Amniotic stem cell (primary cell): ENCODE measurements at regions not wholly inside any gene's neighbourhood (a gene's known extent, or its start where the extent isn't known, plus 50 kb on each side); places are given as distances from the start of the nearest gene placed in this dataset.

Source experiments
- DNase-seq: peaks from one replicate; lab custom pipeline; 2025; lab: John Stamatoyannopoulos, UW

DNA sequence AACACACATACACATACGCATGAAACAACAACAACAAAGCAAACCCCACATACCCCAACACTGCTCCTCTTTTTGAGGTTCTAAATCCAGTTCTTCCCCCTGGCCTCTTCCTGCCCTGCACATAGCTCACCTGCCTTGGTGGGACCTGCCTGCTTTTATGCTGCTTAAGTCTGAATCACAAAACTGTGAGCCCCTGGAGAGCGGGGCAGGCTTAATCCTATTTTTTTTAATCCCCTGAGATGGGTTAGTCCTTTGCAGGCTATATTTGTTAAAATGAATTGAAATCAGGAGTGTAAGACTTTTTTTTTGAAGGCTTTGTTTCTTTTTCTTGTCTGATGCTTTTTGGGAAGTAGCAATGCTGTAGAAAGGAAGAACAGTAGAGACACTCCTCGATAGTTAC lies 84.6 kb upstream of the MAX start:
- no peak for DNase-seq

DNA sequence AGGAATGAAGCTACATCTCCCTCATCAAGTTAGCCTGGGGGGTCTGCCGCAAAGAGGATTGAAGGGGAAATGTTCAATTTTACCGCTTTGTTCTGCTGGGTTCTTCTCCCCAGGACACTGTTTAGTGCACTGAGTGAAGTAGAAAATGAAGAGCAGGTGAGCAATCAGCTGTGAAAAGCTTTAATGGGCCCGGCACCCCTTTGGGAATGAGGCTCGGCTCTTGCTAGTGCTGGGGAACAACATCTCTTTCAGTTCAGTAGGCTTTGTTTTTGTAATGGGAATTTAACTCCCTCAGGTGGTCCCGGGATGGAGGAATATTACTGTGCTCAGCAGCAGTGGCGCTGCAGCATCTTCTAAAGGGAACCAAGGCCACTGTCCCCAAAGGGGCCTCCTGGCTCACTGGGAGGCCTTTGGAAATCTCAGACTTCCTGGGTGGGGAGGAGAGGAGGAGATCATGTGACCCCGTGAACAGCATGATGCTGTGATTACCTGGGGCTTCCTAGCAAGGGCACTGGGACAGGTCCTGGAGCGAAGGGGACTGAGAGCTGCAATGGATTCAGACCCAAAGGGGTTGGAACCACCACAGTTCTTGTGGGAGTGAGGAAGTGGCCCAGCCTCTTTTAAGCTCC lies 85.2 kb upstream of the MAX start:
- no peak for DNase-seq

DNA sequence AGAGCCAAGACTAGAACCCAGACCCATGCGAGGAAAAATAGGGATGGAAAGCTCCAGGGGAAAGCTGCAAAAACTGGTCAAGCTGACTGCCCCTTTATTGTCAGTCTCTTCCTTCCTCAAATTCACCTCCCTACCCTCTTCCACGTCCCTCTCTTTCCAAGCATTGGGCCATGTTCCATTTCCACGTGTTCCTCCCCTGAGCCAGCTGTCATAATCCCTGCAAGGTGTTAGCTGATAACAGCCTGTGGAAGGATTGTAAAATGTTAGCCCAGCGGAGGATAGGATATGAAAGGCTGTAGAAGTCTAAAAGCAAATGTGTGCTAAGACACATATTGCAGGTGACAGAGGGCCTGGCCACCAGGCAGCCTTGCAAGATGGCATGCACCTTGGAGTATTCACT lies 88.0 kb upstream of the MAX start:
- no peak for DNase-seq

DNA sequence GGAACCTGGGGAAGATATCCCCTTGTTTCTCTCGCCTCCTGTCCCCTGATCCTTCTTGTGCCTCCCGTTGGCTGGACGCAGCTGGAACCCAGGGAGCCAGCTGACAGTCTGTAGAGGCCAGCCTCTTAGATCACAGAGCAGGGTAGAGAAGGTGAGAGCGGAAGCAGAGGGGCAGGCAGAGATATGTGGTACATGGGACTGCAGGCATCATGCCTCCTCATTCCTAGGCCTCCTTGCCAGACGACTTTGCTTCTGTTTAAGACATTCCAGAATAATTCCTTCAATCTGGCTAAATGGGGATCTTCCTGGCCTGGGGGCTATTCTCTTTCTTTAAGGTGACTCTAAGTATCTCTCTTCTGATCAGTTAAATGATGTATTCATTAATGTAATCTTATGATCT lies 89.4 kb upstream of the MAX start:
- no peak for DNase-seq

DNA sequence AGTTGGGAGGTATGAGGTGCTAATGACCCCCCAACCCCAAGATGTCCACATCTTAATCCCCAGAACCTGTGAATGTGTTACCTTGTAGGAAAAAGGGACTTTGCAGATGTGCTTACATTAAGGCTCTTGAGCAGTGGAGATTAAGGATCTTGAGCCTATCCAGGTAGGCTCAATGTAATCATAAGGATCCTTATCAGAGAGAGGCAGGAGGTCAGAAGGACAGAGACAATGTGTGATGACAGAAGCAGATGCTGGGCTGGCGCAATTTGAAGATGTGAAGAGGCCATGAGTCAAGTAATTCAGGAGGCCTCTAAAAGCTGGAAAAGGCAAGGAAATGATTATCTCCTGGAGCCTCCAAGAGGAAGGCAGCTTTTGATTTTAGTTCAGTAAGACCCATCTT lies 90.4 kb upstream of the MAX start:
- DNase-seq: no peak

DNA sequence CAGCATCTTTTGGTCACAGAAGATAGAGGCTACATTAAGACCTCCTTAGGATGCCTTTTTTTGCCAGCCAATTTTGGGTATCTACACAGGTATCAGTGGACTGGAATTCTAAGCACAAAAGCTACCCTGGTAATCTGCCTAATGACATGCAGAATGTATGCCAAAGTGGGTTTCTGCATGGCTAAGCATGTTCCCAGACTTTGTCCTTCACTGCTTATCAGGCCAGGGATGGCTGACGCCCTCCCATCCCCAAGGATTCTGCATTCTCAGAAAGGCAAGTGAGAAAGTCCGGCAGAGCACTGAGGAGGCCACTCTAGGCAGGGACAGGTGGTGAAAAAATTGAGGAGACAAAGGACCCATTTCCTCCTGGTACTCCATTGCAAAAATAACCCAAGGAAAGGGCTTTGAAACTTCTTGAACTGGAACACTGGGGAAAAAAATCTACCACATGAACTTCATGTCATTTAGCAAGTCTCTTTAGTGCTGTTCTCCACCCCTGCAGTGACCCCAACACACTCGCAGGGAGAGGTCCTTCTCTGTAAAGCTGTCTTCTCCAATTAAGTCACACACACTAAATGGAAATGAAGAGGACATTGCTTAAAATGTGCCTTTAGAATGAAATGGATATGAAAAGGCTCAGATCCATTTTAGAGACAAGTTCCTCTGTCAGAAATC lies 91.7 kb upstream of the MAX start:
- DNase-seq: no peak

DNA sequence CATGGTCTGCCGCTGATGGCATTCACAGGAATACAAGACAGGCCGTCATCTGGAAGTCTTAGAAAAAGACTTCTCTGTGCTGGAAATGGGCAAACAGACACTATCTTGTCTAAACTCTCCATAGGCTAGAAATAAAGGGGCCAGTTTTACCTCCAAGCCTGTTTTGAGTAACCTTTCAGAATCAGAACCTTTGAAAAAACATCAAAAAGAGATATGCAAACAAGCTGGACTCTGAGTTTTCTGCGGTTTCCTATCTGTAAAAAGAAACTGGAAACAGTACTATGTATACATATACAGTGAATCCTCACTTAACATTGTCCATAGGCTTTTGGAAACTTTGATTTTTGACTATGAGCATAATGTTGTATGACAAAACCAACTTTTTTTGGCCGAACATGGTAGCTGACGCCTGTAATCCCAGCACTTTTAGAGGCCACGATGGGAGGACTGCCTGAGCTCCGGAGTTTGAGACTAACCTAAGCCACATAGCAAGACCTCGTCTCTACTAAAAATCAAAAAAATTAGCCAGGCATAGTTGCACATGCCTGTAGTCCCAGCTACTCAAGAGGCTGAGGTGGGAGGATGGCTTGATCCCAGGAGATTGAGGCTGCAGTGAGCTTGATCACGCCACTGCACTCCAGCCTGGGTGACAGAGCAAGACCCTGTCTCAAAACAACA lies 92.9 kb upstream of the MAX start:
- no peak for DNase-seq

DNA sequence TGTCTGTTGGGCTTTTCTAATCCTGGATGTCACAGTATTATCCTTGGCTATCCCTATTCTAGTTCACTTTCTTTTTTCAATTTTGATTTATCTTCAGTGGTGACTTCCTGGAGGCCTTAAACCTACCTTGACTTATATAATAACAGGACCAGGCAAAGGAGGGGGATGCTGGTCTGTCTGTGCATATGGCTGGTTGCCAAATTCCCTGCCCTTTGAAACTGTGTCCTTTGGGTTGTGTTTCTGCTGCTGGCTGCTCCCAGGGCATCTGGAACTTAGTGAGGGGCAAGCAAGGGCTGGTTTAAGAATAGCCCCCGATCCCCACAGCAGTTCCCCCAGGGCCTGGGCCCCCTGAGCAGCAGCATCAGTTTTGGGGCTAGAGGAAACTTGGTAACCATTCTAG lies 96.0 kb upstream of the MAX start:
- DNase-seq: no peak

DNA sequence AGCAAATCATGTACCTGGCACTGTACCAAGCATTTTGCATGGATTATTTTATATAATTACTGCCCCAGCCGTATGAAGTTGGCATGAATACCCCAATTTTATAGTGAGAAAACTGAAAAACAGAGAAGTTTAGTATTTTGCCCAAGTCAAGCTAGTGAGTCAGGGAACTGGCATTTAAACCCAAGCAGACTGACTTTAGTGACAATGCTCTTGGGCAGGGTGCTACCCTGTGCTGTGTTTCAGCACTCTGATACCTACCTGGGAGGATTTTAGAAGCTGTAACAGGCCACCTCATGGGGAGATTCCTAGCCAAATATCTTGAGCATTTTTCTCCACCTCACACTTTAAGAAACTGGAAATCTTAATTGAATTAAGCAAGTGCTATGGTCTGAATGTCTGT lies 98.1 kb upstream of the MAX start:
- no peak for DNase-seq

DNA sequence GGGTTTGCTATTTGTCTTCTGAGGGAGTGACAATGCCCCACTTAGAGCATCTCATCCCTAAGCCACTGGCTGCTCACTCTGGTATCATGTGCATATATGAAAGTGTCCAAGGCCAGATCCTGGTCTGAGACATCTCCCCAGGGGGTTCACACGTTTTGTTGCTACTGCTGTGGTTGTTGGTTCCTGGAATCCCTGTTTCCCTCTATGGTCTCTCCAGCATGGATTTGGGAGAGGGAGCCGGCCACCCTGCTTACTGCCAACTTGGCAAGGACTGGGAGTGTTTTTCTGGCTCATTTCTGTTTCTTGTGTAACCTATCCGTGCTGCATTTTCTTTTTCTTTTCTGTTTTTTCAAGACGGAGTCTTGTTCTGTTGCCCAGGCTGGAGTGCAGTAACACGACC lies 101.3 kb upstream of the MAX start:
- DNase-seq: no peak

DNA sequence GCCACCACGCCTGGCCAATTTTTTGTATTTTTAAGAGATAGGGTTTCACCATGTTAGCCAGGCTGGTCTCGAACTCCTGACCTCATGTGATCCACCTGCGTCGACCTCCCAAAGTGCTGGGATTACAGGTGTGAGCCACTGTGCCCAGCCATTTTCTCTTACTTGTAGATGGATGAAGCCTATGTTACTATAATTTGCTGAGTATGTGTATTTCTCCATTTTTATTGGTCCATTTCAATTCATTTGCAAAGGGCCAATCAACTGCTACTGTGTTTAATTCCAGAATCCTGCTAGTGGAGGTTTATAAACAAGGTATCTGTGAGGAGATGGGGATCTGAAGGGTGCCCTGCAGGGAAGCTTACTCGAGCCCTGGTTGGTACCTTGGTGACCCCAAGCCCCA lies 101.7 kb upstream of the MAX start:
- no peak for DNase-seq

DNA sequence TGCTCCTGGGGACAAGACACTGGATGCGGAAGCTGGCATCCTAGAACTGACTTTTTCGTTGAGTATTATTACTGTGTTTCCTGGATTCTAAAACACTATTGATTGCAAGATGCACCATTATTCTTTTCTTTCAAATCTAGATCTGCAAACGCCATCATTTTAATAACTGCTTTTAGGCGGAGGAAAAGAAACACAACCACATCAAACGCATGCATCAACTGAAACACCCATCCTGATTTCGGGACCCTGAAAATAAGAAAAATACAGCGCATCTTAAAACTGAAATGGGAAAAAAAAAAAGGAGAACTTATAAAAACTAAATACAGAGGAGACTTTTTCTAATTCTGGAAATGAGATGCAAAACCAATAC lies 103.7 kb upstream of the MAX start:
- DNase-seq: no peak

DNA sequence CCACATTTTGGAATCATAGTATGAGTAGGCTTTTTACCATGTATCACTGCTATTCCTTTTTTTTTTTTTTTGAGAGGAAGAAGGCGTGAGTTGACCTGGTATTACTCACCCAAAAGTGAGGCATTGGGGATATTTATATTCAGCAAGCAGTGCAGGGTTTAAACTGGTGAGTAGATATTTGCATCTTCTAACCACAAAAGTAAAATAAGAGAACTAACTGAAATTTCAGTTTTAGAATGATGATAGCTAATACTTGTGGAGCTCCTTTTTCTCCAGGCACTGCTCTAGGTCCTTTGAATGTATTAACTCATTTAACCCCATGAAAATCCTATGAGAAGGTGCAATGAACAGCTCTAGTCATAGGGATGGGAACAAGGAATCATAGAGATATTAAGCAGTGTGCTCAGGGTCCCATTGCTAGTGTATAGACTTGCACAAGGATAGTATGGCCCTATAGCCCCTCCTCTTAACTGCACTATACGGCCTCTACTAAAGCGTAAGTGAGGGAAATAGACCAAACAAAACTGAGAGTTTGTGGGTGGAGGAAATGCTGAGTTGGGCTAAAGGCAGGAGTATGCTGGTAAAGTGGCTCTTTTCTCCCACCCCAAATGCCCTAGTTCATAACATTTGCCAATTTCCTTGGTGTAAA lies 104.3 kb upstream of the MAX start:
- peak; percentile 24 for DNase-seq

DNA sequence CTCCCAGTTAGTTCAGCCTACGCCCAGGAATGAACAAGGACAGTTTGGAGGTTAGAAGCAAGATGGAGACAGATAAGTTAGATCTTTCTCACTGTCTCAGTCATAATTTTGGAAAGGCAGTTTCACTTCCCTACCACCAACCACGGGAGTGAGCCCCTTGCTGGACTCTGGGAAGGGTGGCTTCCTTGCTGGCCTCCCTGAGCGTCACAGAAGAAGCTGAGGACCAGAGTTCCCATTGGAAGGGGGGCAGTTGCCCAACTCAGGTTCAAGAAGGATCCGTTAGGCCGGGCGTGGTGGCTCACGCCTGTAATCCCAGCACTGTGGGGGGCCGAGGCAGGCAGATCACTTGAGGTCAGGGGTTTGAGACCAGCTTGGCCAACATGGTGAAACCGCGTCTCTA lies 106.2 kb upstream of the MAX start:
- DNase-seq: no peak

DNA sequence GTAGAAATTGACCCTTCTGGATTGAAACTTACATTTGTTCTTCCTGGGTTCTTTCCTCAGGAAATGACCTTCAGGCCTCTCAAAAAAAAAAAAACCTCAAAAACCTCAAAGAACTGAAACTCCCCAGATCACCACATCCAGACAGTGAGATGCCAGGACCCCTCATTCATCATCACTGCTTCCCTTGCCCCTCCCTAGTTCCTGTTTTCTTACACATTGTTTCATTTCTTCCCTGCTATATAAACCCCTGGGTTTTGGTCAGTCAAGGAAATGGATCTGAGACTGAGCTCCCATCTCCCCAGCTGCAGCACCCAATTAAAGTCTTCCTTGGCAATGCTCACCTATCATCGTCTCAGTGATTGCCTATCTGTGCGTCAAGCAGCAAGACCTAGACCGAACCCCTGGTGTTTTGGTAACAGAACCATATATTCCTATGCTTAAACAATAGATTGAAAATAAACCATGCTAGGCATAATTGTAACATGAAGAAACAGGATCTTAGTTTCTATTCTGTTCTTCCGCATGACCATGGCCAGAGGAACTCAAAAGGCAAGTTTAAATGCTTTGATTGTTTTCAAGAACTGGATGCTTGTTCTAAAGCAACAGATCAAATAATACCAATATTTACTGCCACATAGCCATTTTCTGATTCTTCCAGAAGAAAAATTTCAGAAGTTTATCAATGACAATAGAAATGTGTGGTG lies 108.0 kb upstream of the MAX start:
- DNase-seq: no peak

DNA sequence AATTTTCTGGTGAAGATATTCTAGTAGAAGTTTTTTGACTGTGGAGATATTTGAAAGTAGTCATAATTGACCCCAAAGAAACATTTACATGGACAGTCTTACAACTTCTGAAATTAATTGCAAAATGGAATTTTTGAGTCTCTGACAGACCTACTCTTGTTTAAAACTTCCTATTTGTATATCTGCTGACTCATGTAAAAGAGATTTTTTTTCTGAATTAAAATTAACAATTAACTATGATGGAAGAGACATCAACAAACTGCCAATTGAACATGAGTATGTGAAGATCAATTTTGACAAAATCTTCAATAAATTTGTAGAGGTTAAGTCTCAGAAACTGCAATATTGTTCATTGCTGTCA lies 108.5 kb upstream of the MAX start:
- DNase-seq: no peak

DNA sequence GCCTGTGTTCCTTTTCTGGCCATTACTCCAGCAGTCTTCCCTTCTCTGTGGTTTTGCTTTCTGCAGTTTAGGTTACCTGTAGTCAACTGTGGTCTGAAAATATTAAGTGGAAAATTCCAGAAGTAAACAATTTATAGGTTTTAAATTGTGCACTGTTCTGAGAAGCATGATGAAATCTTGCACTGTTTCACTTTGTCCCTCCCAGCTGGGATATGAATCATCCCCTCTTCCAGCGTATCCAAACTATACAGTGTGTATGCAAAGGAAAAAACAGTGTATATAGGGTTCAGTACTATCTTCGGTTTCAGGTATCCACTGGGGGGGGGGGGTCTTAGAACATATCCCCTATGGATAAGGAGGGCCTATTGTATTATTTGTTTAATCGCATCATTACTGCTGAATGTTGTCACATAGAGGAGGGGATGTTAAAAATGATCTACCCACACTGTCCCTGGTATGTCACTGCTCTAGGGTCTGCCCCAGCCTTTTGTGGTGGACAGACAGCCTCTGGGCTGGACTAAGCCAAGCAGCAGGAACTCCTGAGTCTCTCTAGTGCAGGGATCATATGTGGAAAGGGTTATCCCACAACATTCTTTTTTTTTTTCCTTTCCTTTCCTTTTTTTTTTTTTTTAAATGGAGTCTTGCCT lies 109.1 kb upstream of the MAX start:
- DNase-seq: peak; percentile 51

DNA sequence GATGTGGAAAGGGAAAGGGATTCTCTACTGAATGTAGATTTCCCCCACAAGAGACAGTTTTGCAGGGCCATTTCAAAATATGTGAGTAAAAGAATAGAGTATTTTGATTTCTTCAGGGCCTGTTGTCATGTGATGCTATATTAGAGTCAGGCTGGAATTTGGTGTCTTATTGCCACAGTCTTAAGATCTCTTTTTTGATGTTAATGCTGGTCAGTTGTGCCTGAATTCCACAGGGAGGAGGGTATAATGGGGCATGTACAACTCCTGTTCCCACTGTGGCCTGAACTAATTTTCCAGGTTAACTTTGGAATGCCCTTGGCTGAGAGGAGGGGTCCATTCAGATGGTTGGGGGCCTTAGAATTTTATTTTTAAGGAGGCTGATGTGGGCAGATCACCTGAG lies 111.0 kb upstream of the MAX start:
- no peak for DNase-seq

DNA sequence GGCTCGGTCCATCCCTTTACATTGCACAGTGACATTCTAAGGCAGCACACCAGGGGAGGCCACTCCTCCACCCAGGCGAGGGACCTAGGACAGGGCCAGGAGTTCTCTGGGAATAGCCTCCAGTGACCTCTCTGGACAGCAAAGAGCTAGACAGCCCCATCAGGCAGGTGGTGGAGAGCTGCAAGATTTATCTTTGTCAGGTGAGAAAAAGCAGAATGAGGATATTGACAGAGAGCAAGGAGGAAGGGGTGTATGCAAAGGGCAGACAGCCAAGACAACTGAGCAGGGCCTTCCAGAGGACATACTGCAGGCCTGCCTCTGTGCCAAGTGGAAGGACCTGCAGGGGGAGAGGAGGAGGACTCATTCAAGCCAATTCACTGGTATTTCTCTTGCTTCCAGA lies 112.4 kb upstream of the MAX start:
- no peak for DNase-seq

DNA sequence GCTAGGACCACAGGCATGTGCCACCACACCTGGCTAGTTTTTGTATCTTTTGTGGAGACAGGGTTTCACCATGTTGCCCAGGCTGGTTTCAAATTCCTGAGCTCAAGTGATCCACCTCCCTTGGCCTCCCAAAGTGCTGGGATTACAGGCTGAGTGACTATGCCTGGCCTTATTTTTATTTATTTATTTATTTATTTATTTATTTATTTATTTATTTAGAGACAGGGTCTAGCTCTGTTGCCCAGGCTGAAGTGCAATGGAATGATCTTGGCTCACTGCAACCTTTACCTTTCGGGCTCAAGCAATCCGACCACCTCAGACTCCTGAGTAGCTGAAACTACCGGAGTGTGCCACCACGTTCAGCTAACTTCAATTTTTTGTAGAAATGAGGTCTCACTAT lies 117.0 kb upstream of the MAX start:
- DNase-seq: no peak

DNA sequence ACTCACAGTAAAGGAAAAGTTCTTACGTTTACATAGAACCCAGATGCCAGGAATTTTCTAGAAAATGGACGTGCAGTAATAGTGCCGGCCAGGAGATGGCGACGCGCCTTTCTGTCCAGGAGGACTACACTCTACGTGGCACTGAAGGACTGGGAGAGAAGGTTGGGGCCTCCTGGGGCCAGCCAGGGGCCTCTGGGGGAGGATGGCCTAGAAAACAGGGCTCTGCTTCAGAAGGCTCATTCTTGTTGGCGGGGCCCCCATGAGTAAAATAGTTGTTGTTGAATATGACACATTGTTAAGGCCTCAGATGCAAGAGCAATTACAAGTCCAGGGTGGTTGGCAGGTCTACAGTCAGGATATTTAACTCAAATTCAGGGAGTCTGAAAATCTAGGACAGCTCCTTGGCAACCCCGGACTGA lies 120.1 kb upstream of the MAX start:
- peak; percentile 27 for DNase-seq

DNA sequence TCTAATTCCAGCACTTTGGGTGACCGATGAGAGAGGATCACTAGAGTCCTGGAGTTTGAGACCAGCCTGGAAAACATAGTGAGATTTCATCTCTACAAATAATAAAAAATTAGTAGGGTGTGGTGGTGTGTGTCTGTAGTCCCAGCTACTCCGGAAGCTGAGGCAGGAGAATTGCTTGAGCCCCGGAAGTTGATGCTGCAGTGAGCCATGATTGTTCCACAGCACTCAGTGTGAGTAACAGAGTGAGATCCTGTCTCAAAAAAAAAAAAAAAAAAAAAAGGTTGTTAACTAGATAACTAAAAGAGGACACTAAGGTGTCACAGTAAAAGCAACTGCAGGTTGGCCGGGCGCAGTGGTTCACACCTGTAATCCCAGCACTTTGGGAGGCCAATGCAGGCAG lies 121.3 kb upstream of the MAX start:
- no peak for DNase-seq
